Neural progenitor cell (in vitro differentiated cells): ENCODE measurements at regions not wholly inside any gene's neighbourhood (a gene's known extent, or its start where the extent isn't known, plus 50 kb on each side); places are given as distances from the start of the nearest gene placed in this dataset.

Experiments
- DNase-seq: peaks from one replicate; pipeline ENCODE4 v3.0.0-alpha.2; 2016; ENCODE audit warnings: low spot score
- H2AFZ ChIP-seq: fragments of 200-600 bp; sonication (generic); replicated peaks from 2 replicates; pipeline ENCODE4 v1.6.1; 2016; ENCODE audit warnings: antibody characterized with exemption
- H3F3A ChIP-seq: fragments of 200-600 bp; sonication (generic); 2 replicates; pipeline ENCODE4 v1.6.1; 2016; ENCODE audit warnings: antibody characterized with exemption, low read depth
- H3K27ac ChIP-seq: fragments of 200-600 bp; sonication (generic); 2 replicates; pipeline ENCODE4 v1.5.1; 2016; ENCODE audit warnings: mild to moderate bottlenecking
- H3K27me3 ChIP-seq: fragments of 200-600 bp; sonication (generic); 2 replicates; pipeline ENCODE4 v1.6.1; 2016; ENCODE audit warnings: mild to moderate bottlenecking, moderate library complexity
- H3K36me3 ChIP-seq: fragments of 200-600 bp; sonication (generic); 2 replicates; pipeline ENCODE4 v1.5.1; 2016
- H3K4me1 ChIP-seq: fragments of 200-600 bp; sonication (generic); 2 replicates; pipeline ENCODE4 v1.6.1; 2016; ENCODE audit warnings: mixed run types
- H3K4me2 ChIP-seq: fragments of 200-600 bp; sonication (generic); 2 replicates; pipeline ENCODE4 v1.6.1; 2016
- H3K4me3 ChIP-seq: fragments of 200-600 bp; sonication (generic); 2 replicates; pipeline ENCODE4 v1.5.1; 2016
- H3K79me2 ChIP-seq: fragments of 200-600 bp; sonication (generic); 2 replicates; pipeline ENCODE4 v1.6.1; 2016; ENCODE audit warnings: low read depth
- H3K9ac ChIP-seq: fragments of 200-600 bp; sonication (generic); 2 replicates; pipeline ENCODE4 v1.6.1; 2016
- H3K9me3 ChIP-seq: fragments of 200-600 bp; sonication (generic); 2 replicates; pipeline ENCODE4 v1.5.1; 2016; ENCODE audit warnings: low read depth
- H4K20me1 ChIP-seq: fragments of 200-600 bp; sonication (generic); 2 replicates; pipeline ENCODE4 v1.6.1; 2016; ENCODE audit warnings: low read depth
- H3K27ac Mint-ChIP-seq: 3 replicates; pipeline ENCODE4 v1.8.0; 2021; ENCODE audit warnings: mixed read lengths
- H3K27me3 Mint-ChIP-seq: 2 replicates; pipeline ENCODE4 v1.8.0; 2022; ENCODE audit warnings: low read depth, mild to moderate bottlenecking, inconsistent platforms, moderate library complexity, mixed read lengths; ENCODE audit not compliant: insufficient read depth
- H3K36me3 Mint-ChIP-seq: 3 replicates; pipeline ENCODE4 v1.8.0; 2021; ENCODE audit warnings: mixed read lengths
- H3K4me1 Mint-ChIP-seq: 3 replicates; pipeline ENCODE4 v1.8.0; 2021; ENCODE audit warnings: mixed read lengths
- H3K4me3 Mint-ChIP-seq: 3 replicates; pipeline ENCODE4 v1.8.0; 2021; ENCODE audit warnings: mild to moderate bottlenecking, moderate library complexity, mixed read lengths
- H3K9me3 Mint-ChIP-seq: 3 replicates; pipeline ENCODE4 v1.8.0; 2020; ENCODE audit warnings: mixed read lengths
- CTCF ChIP-seq: fragments of 200-600 bp; sonication (generic); IDR thresholded peaks from 2 replicates; pipeline ENCODE4 v1.5.1; 2017; ENCODE audit warnings: antibody characterized with exemption, mild to moderate bottlenecking
- EZH2 ChIP-seq: fragments of 200-600 bp; sonication (generic); IDR thresholded peaks from 2 replicates; pipeline ENCODE4 v1.6.1; 2017; ENCODE audit warnings: antibody characterized with exemption, mild to moderate bottlenecking, moderate library complexity
- EZH2phosphoT487 ChIP-seq: fragments of 200-600 bp; sonication (generic); IDR thresholded peaks from 2 replicates; pipeline ENCODE4 v1.6.1; 2017; ENCODE audit warnings: antibody characterized with exemption

- TF ChIP-seq EZH2 = no peak
- TF ChIP-seq CTCF = no peak
- TF ChIP-seq EZH2phosphoT487 = no peak
- H3K79me2 ChIP-seq = no peaks in the 10 kb centered on the region
- H3K27ac ChIP-seq = no peak overlapping the region
- Mint-ChIP-seq H3K4me1 (peaks cover 17% of the 10 kb centered on the region), H3K27ac (no peak overlapping the region), H3K4me3 (no peak overlapping the region), H3K9me3 (no peaks in the 10 kb centered on the region), H3K36me3 (no peaks in the 10 kb centered on the region), H3K27me3 (peaks cover 12% of the 10 kb centered on the region)
- H3K4me1 ChIP-seq = no peaks in the 10 kb centered on the region
- no peaks in the 10 kb centered on the region for H3K36me3 ChIP-seq
- H2AFZ ChIP-seq = no peak overlapping the region
- H3K9me3 ChIP-seq = no peaks in the 10 kb centered on the region
- peaks cover 37% of the 10 kb centered on the region for H3K27me3 ChIP-seq
- no peak overlapping the region for H3K9ac ChIP-seq
- H3K4me3 ChIP-seq = no peak overlapping the region
- H3K4me2 ChIP-seq = no peak overlapping the region
- H3F3A ChIP-seq = no peaks in the 10 kb centered on the region
- H4K20me1 ChIP-seq = no peaks in the 10 kb centered on the region
- DNase-seq = no peak
These were observed 83.4 kb downstream of the FOXD2 start for GRCh38 chr1:47521034-47521881.

- DNase-seq = no peak
- Mint-ChIP-seq H3K9me3 (peaks cover 8% of the 10 kb centered on the region), H3K4me3 (no peak overlapping the region), H3K36me3 (no peaks in the 10 kb centered on the region), H3K4me1 (peaks cover 17% of the 10 kb centered on the region), H3K27me3 (peaks cover 11% of the 10 kb centered on the region), H3K27ac (no peak overlapping the region)
- Histone ChIP-seq H3F3A (no peaks in the 10 kb centered on the region), H3K27ac (no peak overlapping the region), H3K9ac (no peak overlapping the region), H3K36me3 (no peaks in the 10 kb centered on the region), H2AFZ (no peak overlapping the region), H3K27me3 (peaks cover 45% of the 10 kb centered on the region), H4K20me1 (no peaks in the 10 kb centered on the region), H3K4me2 (no peak overlapping the region), H3K79me2 (no peaks in the 10 kb centered on the region), H3K4me1 (no peaks in the 10 kb centered on the region), H3K9me3 (no peaks in the 10 kb centered on the region), H3K4me3 (no peak overlapping the region)
- TF ChIP-seq CTCF = no peak
- TF ChIP-seq EZH2phosphoT487 = no peak
- no peak for TF ChIP-seq EZH2
These were observed 85.3 kb downstream of the FOXD2 start for GRCh38 chr1:47522935-47523834.

- no peak for TF ChIP-seq EZH2phosphoT487
- TF ChIP-seq CTCF = no peak
- TF ChIP-seq EZH2 = no peak
- Histone ChIP-seq H3K9ac (no peak overlapping the region), H3K36me3 (no peaks in the 10 kb centered on the region), H4K20me1 (no peaks in the 10 kb centered on the region), H3K9me3 (peaks cover under 1% of the 10 kb centered on the region), H3K27me3 (peaks cover 52% of the 10 kb centered on the region), H3K79me2 (no peaks in the 10 kb centered on the region), H2AFZ (no peak overlapping the region), H3K27ac (no peak overlapping the region), H3K4me3 (no peak overlapping the region), H3K4me2 (no peak overlapping the region), H3F3A (no peaks in the 10 kb centered on the region), H3K4me1 (no peaks in the 10 kb centered on the region)
- H3K9me3 Mint-ChIP-seq = peaks cover 11% of the 10 kb centered on the region
- H3K36me3 Mint-ChIP-seq = no peaks in the 10 kb centered on the region
- no peak overlapping the region for H3K27ac Mint-ChIP-seq
- peaks cover 6% of the 10 kb centered on the region for H3K27me3 Mint-ChIP-seq
- no peak overlapping the region for H3K4me3 Mint-ChIP-seq
- H3K4me1 Mint-ChIP-seq = peaks cover 17% of the 10 kb centered on the region
- no peak for DNase-seq
These were observed 86.0 kb downstream of the FOXD2 start for GRCh38 chr1:47523835-47524215.
